ENCODE measurements at regions not wholly inside any gene's neighbourhood (a gene's known extent, or its start where the extent isn't known, plus 50 kb on each side); places are given as distances from the start of the nearest gene placed in this dataset.

DNA sequence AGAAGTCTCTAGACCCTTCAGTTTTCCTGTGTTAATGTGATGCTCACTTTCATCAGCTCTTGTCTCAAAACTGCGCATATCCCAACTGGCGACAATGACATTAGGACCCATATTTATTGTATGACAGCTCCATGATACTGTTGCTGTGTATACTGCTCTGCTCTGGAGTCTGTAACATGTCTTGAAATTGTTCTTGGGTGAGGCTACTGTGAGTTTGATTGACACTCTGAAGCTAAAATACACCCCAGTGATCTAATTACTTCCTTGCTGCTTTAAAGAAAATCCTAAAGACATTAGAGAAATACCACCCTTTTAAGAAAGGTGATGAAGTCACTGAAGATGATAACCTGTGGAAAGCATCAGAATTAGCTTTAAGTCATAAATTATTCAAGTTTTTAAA, 1046.2 kb downstream of the KCNT2 start:
- no peak for DNase-seq (ENCODE audit: low read depth)

GRCh38 chr1:195550071-195550862, 1058.0 kb downstream of the KCNT2 start:
- DNase-seq (ENCODE audit: low read depth), result no peak

- DNase-seq (ENCODE audit: low read depth), result peak; percentile 29
Observed at GRCh38 chr1:195530961-195531360, 1077.3 kb downstream of the KCNT2 start.

DNA sequence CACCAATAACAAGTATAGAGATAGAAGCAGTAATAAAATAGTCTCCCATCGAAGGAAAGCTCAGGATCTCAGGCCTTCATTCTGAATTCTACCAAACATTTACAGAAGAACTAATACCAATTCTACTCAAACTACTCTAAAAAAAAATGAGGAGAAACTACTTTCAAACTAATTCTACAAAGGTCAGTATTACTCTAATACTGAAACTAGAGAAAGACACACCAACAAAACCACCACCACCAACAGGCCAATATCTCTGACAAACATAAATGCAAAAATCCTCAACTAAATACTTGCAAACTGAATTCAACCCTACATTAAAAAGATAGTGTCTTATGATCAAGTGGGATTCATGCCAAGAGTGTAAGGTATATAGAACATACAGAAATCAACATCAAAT, 1078.4 kb downstream of the KCNT2 start:
- no peak for DNase-seq (ENCODE audit: low read depth)

GRCh38 chr1:195520757-195521156, 1087.5 kb downstream of the KCNT2 start:
- DNase-seq (ENCODE audit: low read depth), result no peak

DNA sequence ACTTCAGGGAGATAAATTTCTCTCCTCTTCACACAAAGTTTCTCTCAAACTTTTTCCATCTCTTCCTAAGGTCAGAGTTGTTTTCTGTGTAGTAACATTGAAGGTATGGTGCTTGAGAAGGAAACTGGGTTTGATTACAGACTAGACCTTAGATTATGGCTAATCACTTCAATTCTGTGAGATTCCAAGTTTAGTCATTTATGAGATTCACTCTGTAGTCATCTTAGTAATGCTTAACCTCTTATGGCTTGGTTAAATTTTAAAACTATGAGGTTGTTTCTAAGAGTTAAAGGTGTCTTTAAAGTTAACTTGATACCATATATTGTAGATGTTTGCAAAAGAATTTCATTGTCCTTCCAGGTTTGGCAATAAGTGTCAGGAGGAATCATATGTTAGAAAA, 1092.2 kb downstream of the KCNT2 start:
- DNase-seq (ENCODE audit: low read depth), result no peak

DNA sequence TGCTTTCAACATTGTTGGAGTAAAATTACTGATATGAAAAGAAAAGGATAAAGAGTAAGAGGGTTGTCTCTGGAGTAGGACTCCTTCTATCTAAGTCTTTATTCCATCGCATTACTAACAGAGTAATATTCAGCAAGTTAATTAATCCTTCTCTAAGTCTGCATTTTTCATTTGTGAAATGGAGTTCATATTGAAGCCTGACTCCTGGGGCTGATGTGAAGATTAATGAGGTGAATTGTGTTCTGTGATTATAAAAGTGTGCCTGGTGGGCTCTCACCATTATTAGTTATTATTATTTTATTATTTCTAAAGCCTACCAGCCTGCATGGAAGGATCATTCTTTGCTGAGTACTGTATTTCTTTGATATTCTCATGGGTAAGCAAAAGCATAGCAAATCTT, 1096.7 kb downstream of the KCNT2 start:
- no peak for DNase-seq (ENCODE audit: low read depth)

- no peak for DNase-seq (ENCODE audit: low read depth)
Observed at GRCh38 chr1:195501118-195501517, 1107.1 kb downstream of the KCNT2 start.

- DNase-seq (ENCODE audit: low read depth), result no peak
Observed at GRCh38 chr1:195495720-195496635, 1112.3 kb downstream of the KCNT2 start.

GRCh38 chr1:195482137-195482536, 1126.1 kb downstream of the KCNT2 start:
- DNase-seq (ENCODE audit: low read depth), result no peak

GRCh38 chr1:195481293-195481692, 1126.9 kb downstream of the KCNT2 start:
- no peak for DNase-seq (ENCODE audit: low read depth)

- no peak for DNase-seq (ENCODE audit: low read depth)
Observed at GRCh38 chr1:195475568-195475967, 1132.7 kb downstream of the KCNT2 start.

DNA sequence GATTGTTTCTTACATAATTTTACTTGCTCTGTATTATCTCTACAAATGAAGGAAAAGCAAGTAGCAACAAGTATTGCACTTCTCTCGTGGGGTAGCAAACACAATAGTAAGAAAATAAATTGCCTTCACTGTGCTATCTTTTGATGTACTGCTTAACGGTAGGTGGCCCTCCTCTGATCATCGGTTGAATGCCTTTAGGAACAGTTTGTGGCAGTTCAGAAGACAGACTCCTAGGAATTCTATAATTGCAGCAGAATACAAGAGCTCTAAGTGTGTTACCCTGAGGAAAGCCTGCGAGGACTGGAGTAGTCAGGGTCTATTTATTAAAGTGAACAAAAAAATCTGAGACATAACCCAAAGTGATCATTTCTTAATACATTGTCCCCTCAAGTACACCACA, 1135.9 kb downstream of the KCNT2 start:
- no peak for DNase-seq (ENCODE audit: low read depth)

GRCh38 chr1:195466639-195467038, 1141.6 kb downstream of the KCNT2 start:
- no peak for DNase-seq (ENCODE audit: low read depth)

DNA sequence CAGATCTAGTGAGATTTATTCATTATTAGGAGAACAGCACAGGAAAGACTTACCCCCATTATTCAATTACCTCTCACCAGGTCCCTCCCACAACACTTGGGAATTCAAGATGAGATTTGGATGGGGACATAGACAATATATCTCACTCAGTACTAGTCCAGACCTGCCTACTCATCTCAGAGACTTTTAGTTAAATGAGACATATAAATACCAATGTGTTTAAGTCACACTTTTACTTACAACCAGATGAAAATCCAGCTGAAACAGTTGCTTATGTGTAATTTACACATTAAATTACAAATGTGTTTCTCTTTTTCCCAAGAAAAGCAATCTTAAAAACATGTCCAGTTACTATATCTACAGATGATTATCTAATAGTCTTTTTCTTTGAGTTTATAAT, 1145.6 kb downstream of the KCNT2 start:
- no peak for DNase-seq (ENCODE audit: low read depth)

- no peak for DNase-seq (ENCODE audit: low read depth)
Observed at GRCh38 chr1:195462152-195462551, 1146.1 kb downstream of the KCNT2 start.

- no peak for DNase-seq (ENCODE audit: low read depth)
Observed at GRCh38 chr1:195458365-195458764, 1149.9 kb downstream of the KCNT2 start.

DNA sequence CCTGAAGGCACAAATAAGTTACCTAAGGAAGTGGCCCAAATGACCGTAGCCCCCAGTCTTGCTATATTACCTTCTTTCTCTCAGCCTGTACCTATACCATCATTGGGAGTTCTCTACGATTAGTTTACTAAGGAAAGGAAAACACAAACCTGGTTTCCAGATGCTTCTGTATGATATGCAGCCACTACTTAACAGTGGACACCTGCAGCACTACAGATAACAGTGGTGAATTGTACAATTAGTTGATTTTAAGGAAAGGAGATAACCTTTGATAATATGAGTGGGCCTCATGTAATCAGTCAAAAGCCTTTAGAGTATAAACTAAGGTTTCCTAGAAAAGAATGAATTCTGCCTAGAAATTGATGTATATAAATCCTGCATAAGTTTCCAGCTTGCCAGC, 1157.4 kb downstream of the KCNT2 start:
- no peak for DNase-seq (ENCODE audit: low read depth)

DNA sequence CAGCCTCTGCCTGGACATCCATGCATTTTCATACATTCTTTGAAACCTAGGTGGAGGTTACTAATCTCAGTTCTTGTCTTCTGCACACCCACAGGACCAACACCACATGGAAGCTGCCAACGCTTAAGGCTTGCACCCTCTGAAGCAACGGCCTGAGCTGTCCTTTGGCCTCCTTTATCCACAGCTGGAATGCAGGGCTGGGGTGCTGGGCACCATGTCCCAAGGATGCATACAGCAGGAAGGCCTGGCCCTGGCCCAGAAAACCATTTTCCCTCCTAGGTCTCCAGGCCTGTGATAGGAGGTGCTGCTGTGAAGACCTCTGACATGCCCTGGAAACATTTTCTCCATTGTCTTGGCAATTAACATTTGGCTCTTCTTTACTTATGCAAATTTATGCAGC, 1168.6 kb downstream of the KCNT2 start:
- no peak for DNase-seq (ENCODE audit: low read depth)

- DNase-seq (ENCODE audit: low read depth), result no peak
Observed at GRCh38 chr1:195434566-195435203, 1173.6 kb downstream of the KCNT2 start.

- DNase-seq (ENCODE audit: low read depth), result no peak
Observed at GRCh38 chr1:195430826-195431225, 1177.4 kb downstream of the KCNT2 start.

DNA sequence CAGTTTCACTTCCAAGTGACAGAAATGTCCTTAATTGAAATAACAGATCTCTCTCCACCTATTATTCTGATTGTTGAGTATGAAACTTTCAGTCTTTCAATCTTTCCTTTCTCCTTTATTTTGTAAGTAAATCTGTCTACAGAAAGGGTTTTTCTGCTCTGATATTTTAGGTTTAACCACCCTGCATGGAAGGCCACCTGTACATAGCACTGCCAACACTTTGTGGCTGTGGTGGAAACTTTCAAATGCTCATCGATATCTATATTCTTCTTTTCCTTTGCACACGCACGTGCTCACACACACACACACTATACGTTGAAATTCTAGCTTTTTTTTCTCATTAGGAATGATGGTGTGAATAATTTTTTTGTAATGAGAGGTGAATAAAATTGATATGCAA, 1179.3 kb downstream of the KCNT2 start:
- no peak for DNase-seq (ENCODE audit: low read depth)

DNA sequence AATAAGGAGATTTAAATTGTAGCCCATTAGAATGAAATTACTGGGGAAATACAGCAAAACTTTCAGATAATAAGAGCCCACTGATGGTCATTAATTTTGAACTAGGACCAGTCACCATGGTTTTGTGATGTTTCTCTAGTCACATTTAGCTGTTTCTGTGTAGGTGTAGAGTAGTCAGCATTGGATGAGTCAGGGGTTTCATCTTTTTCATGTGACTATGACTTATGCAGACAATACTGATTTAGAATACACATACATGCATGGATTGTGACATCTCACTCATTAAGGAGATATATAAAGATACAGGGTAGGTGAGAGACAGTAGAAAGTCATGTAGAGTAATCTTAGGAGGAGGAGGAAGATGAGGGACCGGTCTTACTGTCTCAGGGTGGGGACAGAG, 1192.7 kb downstream of the KCNT2 start:
- DNase-seq (ENCODE audit: low read depth), result no peak

Measured in HS-27A (cell line).